ENCODE measurements at regions not wholly inside any gene's neighbourhood (a gene's known extent, or its start where the extent isn't known, plus 50 kb on each side); places are given as distances from the start of the nearest gene placed in this dataset.

DNA sequence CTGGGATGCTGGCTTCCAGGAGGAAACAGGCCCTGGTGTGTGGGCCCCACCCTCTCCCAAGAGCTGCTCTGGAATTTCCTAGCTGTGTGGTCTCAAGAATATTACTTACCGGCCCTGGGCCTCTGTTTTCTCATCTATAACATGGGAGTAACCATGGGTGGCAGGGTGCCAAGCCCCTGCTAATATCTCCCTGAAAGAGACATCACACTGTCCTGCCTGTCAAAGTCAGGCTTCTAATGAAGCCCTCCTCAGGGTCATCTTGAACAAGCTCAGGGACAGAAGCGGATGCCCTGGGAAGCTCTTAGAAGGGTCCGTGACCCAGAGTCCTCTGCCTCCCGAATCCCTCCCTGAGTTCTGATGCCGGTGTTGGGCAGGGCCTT lies 173.2 kb upstream of the HDAC4 start:
- DNase-seq, result no peak
- H3K36me3 Mint-ChIP-seq, result no peaks in the 10 kb centered on the region
- H3K4me1 Mint-ChIP-seq, result no peaks in the 10 kb centered on the region
- no peak for ATAC-seq (ENCODE audit: low read depth in 2 of 2)
- H3K9me3 Mint-ChIP-seq, result no peaks in the 10 kb centered on the region
- peaks cover 6 to 33% (median 12%) of the 10 kb centered on the region in 3 donors for H3K27me3 Mint-ChIP-seq
- no peak overlapping the region for H3K27ac Mint-ChIP-seq
- peak overlapping the region in 1 of 8 donors; percentile 20 for H3K4me3 Mint-ChIP-seq

GRCh38 chr2:239570971-239571520 lies 170.2 kb upstream of the HDAC4 start:
- H3K27me3 Mint-ChIP-seq, result peaks cover 0 to 12% (median 0%) of the 10 kb centered on the region in 3 donors
- ATAC-seq (ENCODE audit: low read depth in 2 of 2), result no peak
- H3K27ac Mint-ChIP-seq, result peak overlapping the region in 1 of 6 donors; percentile 52
- DNase-seq, result no peak
- no peaks in the 10 kb centered on the region for H3K4me1 Mint-ChIP-seq
- no peaks in the 10 kb centered on the region for H3K36me3 Mint-ChIP-seq
- no peak overlapping the region for H3K4me3 Mint-ChIP-seq
- no peaks in the 10 kb centered on the region for H3K9me3 Mint-ChIP-seq

- Mint-ChIP-seq H3K36me3 (no peaks in the 10 kb centered on the region), H3K9me3 (no peaks in the 10 kb centered on the region), H3K4me3 (no peak overlapping the region), H3K27ac (peak overlapping the region in 2 of 6 donors; percentile 32 to 88), H3K4me1 (no peaks in the 10 kb centered on the region), H3K27me3 (peaks cover 0 to 12% (median 0%) of the 10 kb centered on the region in 3 donors)
- no peak for DNase-seq
- ATAC-seq (ENCODE audit: low read depth in 2 of 2), result no peak
Observed at GRCh38 chr2:239570216-239570925, 169.6 kb upstream of the HDAC4 start.

DNA sequence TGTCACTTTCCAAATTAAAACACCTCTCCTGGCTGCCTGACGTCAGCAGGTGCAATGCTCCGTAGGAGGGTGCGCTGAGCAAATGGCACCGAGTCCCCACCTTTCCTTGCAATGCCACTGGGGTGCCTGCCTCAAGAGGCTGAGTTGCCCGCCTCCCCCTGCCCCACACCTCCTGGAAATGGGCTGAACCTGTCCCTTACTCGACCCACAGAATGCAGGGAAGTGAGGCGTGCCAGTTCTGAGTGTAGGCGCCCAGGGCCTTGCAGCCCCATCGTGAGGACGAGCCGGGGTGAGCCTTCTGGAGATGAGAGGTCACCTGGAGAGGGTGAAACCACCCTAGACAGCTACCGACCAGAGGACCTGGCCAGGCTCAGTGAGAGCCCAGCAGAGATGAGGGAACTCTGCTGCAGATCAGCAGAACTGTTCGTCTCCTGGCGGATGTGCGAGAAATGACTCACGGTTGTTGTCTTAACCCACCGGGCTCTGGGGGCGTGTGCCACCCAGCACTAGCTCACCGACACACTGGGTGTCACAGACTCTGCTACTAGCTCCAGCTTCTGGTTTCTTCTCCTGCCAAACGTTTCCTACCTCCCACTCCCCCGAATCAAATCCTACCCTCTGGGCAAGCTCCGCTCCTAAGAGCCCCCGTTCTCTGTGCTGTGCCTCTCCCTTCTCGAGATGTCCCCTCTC lies 168.7 kb upstream of the HDAC4 start:
- no peaks in the 10 kb centered on the region for H3K9me3 Mint-ChIP-seq
- peaks cover 0 to 12% (median 0%) of the 10 kb centered on the region in 3 donors for H3K27me3 Mint-ChIP-seq
- DNase-seq (no peak), ATAC-seq (ENCODE audit: low read depth in 2 of 2) (no peak)
- no peaks in the 10 kb centered on the region for H3K4me1 Mint-ChIP-seq
- no peak overlapping the region for H3K4me3 Mint-ChIP-seq
- peak overlapping the region in 1 of 6 donors; percentile 88 for H3K27ac Mint-ChIP-seq
- no peaks in the 10 kb centered on the region for H3K36me3 Mint-ChIP-seq

DNA sequence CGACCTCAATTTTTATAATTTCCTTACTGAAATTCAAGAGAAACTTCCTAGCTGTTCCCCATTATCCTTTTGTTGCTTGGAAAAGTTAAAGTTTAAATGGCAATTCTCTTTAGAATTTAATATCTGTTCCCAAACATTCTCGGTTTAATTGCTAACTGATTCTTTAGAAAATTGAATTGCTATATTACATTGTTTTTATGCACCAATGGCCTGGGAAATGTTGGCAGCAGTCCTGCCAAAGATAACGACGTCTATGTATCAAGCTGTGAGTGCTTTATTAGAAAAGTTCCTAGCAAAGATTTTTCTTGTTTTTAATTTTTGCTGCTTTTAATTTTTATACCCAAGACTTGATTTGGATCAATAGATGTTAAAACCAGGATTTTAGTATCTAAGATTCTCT lies 167.8 kb upstream of the HDAC4 start:
- Mint-ChIP-seq H3K9me3 (no peaks in the 10 kb centered on the region), H3K27me3 (peaks cover 0 to 12% (median 0%) of the 10 kb centered on the region in 3 donors), H3K4me3 (no peak overlapping the region), H3K27ac (no peak overlapping the region), H3K4me1 (no peaks in the 10 kb centered on the region), H3K36me3 (no peaks in the 10 kb centered on the region)
- ATAC-seq (ENCODE audit: low read depth in 2 of 2), result no peak
- no peak for DNase-seq

GRCh38 chr2:239567786-239568185 lies 167.0 kb upstream of the HDAC4 start:
- Mint-ChIP-seq H3K27me3 (peaks cover 0 to 8% (median 3%) of the 10 kb centered on the region in 3 donors), H3K9me3 (no peaks in the 10 kb centered on the region), H3K4me3 (no peak overlapping the region), H3K27ac (no peak overlapping the region), H3K4me1 (no peaks in the 10 kb centered on the region), H3K36me3 (no peaks in the 10 kb centered on the region)
- DNase-seq, result no peak
- ATAC-seq (ENCODE audit: low read depth in 2 of 2), result no peak

GRCh38 chr2:239566995-239567568 lies 166.3 kb upstream of the HDAC4 start:
- Mint-ChIP-seq H3K4me3 (no peak overlapping the region), H3K9me3 (no peaks in the 10 kb centered on the region), H3K36me3 (no peaks in the 10 kb centered on the region), H3K27me3 (peaks cover 0 to 6% (median under 1%) of the 10 kb centered on the region in 3 donors), H3K27ac (no peak overlapping the region), H3K4me1 (no peaks in the 10 kb centered on the region)
- no peak for ATAC-seq (ENCODE audit: low read depth in 2 of 2)
- DNase-seq, result no peak

GRCh38 chr2:239566162-239566994 lies 165.6 kb upstream of the HDAC4 start:
- no peak overlapping the region for H3K4me3 Mint-ChIP-seq
- DNase-seq (no peak), ATAC-seq (ENCODE audit: low read depth in 2 of 2) (no peak)
- no peaks in the 10 kb centered on the region for H3K9me3 Mint-ChIP-seq
- H3K36me3 Mint-ChIP-seq, result no peaks in the 10 kb centered on the region
- no peaks in the 10 kb centered on the region for H3K4me1 Mint-ChIP-seq
- peaks cover 0 to 6% (median 0%) of the 10 kb centered on the region in 3 donors for H3K27me3 Mint-ChIP-seq
- H3K27ac Mint-ChIP-seq, result no peak overlapping the region

GRCh38 chr2:239564587-239564986 lies 163.8 kb upstream of the HDAC4 start:
- H3K27ac Mint-ChIP-seq, result no peak overlapping the region
- ATAC-seq (ENCODE audit: low read depth in 2 of 2) (no peak), DNase-seq (no peak)
- H3K27me3 Mint-ChIP-seq, result peaks cover 2 to 13% (median 7%) of the 10 kb centered on the region in 3 donors
- H3K9me3 Mint-ChIP-seq, result no peaks in the 10 kb centered on the region
- H3K4me1 Mint-ChIP-seq, result no peaks in the 10 kb centered on the region
- H3K4me3 Mint-ChIP-seq, result no peak overlapping the region
- H3K36me3 Mint-ChIP-seq, result no peaks in the 10 kb centered on the region

GRCh38 chr2:239563561-239563960 lies 162.7 kb upstream of the HDAC4 start:
- peaks cover 0 to 1% (median 0%) of the 10 kb centered on the region in 7 donors for H3K9me3 Mint-ChIP-seq
- no peak overlapping the region for H3K4me3 Mint-ChIP-seq
- DNase-seq (no peak), ATAC-seq (ENCODE audit: low read depth in 2 of 2) (no peak)
- H3K27ac Mint-ChIP-seq, result no peak overlapping the region
- H3K27me3 Mint-ChIP-seq, result peaks cover 12 to 17% (median 13%) of the 10 kb centered on the region in 3 donors
- H3K36me3 Mint-ChIP-seq, result no peaks in the 10 kb centered on the region
- no peaks in the 10 kb centered on the region for H3K4me1 Mint-ChIP-seq

GRCh38 chr2:239561446-239562001 lies 160.7 kb upstream of the HDAC4 start:
- no peak for DNase-seq
- Mint-ChIP-seq H3K27ac (no peak overlapping the region), H3K36me3 (no peaks in the 10 kb centered on the region), H3K27me3 (peaks cover 16 to 19% (median 18%) of the 10 kb centered on the region in 3 donors), H3K4me3 (no peak overlapping the region), H3K9me3 (peaks cover 0 to 1% (median 0%) of the 10 kb centered on the region in 7 donors), H3K4me1 (no peaks in the 10 kb centered on the region)
- no peak for ATAC-seq (ENCODE audit: low read depth in 2 of 2)

- Mint-ChIP-seq H3K36me3 (no peaks in the 10 kb centered on the region), H3K4me1 (no peaks in the 10 kb centered on the region), H3K27ac (no peak overlapping the region)
Observed at GRCh38 chr2:239559417-239560261, 158.8 kb upstream of the HDAC4 start.

More at GRCh38 chr2:239559417-239560261, 158.8 kb upstream of the HDAC4 start:
- Mint-ChIP-seq H3K9me3 (peaks cover 0 to 1% (median 0%) of the 10 kb centered on the region in 7 donors), H3K4me3 (no peak overlapping the region), H3K27me3 (peaks cover 18 to 21% (median 18%) of the 10 kb centered on the region in 3 donors)
- no peak for ATAC-seq (ENCODE audit: low read depth in 2 of 2)
- no peak for DNase-seq
